Neutrophil (primary cell): ENCODE measurements at regions not wholly inside any gene's neighbourhood (a gene's known extent, or its start where the extent isn't known, plus 50 kb on each side); places are given as distances from the start of the nearest gene placed in this dataset.

ENCODE experiments used
- H3K27ac ChIP-seq: fragments of 200-600 bp; sonication (generic); 2 replicates; pipeline ENCODE4 v1.5.1; 2016; ENCODE audit warnings: mild to moderate bottlenecking, moderate library complexity
- H3K27me3 ChIP-seq: fragments of 200-600 bp; sonication (generic); 2 replicates; pipeline ENCODE4 v1.6.0; 2016; ENCODE audit warnings: mild to moderate bottlenecking
- H3K36me3 ChIP-seq: fragments of 200-600 bp; sonication (generic); 2 replicates; pipeline ENCODE4 v1.5.1; 2017
- H3K4me1 ChIP-seq, 2 experiments: fragments of 200-600 bp in 1 of 2; sonication (generic) in 1 of 2; 1 replicate in 1 of 2; 2 replicates in 1 of 2; pipeline versions ENCODE4 v1.5.1 to v1.6.1; 2013 to 2016; ENCODE audit warnings: low read depth in 1 of 2, low read length in 1 of 2, mild to moderate bottlenecking in 1 of 2, moderate library complexity in 1 of 2; ENCODE audit not compliant: control insufficient read depth in 1 of 2, insufficient read depth in 1 of 2
- H3K4me3 ChIP-seq, 2 experiments: fragments of 200-600 bp in 1 of 2; sonication (generic) in 1 of 2; 1 replicate in 1 of 2; 2 replicates in 1 of 2; pipeline ENCODE4 v1.5.1; 2013 to 2016; ENCODE audit warnings: low read depth in 1 of 2, low read length in 1 of 2, mild to moderate bottlenecking in 1 of 2, moderate library complexity in 1 of 2
- H3K9me3 ChIP-seq: fragments of 200-600 bp; sonication (generic); 2 replicates; pipeline ENCODE4 v1.5.1; 2016
- TF ChIP-seq, protein P1 (sequence below): fragments of 200-600 bp; sonication (generic); IDR thresholded peaks from 2 replicates; pipeline ENCODE4 v1.5.1; 2016; ENCODE audit warnings: antibody characterized with exemption

DNA sequence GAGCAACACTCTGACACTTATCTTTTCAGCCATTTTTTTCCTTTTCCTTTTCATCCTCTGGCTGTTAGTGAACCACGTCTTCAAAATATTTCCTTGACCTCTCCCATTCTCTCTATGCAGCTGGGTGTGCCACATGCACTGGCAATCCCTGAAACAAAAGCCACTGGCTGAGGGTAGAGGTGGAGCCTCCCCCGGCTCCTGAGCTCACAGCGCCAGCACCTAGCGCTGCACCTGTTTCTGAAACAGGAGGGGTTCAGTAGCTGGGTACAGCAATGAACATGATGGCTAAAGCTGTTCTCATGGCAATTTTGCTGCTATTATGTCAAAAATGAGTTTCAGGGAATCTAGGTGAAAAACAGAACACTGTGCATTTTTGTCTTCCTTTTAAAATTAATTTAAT is 314.7 kb upstream of the ATP10A start:
- H3K9me3 ChIP-seq = no peaks in the 10 kb centered on the region
- no peaks in the 10 kb centered on the region for H3K36me3 ChIP-seq
- no peak overlapping the region for H3K4me3 ChIP-seq
- H3K4me1 ChIP-seq = no peaks in the 10 kb centered on the region
- H3K27ac ChIP-seq = no peak overlapping the region
- TF ChIP-seq, protein P1, sequence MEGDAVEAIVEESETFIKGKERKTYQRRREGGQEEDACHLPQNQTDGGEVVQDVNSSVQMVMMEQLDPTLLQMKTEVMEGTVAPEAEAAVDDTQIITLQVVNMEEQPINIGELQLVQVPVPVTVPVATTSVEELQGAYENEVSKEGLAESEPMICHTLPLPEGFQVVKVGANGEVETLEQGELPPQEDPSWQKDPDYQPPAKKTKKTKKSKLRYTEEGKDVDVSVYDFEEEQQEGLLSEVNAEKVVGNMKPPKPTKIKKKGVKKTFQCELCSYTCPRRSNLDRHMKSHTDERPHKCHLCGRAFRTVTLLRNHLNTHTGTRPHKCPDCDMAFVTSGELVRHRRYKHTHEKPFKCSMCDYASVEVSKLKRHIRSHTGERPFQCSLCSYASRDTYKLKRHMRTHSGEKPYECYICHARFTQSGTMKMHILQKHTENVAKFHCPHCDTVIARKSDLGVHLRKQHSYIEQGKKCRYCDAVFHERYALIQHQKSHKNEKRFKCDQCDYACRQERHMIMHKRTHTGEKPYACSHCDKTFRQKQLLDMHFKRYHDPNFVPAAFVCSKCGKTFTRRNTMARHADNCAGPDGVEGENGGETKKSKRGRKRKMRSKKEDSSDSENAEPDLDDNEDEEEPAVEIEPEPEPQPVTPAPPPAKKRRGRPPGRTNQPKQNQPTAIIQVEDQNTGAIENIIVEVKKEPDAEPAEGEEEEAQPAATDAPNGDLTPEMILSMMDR = no peak
- H3K27me3 ChIP-seq = no peaks in the 10 kb centered on the region

DNA sequence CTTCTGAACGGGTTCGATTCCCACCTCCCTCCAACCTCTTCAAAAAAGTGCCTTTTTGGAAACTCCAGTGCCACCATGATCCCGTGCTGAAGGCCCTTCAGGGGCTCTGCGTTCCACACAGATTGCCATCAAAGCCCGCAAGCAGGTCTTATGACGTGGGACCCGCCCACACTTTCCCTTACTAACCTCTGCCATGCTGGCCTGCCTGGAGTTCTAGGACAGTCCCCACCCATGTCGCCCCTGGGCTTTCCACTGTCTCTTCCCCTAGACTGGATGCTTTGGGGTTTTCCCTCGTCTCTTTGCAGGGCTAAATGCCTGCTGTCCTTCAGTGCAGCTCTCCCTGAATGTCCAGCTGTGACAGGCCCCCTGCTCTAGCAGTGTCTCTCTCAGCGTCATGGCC is 313.7 kb upstream of the ATP10A start:
- no peaks in the 10 kb centered on the region for H3K36me3 ChIP-seq
- H3K4me1 ChIP-seq = no peaks in the 10 kb centered on the region
- no peak overlapping the region for H3K4me3 ChIP-seq
- H3K9me3 ChIP-seq = no peaks in the 10 kb centered on the region
- H3K27me3 ChIP-seq = no peaks in the 10 kb centered on the region
- TF ChIP-seq, protein P1 = no peak
- no peak overlapping the region for H3K27ac ChIP-seq

DNA sequence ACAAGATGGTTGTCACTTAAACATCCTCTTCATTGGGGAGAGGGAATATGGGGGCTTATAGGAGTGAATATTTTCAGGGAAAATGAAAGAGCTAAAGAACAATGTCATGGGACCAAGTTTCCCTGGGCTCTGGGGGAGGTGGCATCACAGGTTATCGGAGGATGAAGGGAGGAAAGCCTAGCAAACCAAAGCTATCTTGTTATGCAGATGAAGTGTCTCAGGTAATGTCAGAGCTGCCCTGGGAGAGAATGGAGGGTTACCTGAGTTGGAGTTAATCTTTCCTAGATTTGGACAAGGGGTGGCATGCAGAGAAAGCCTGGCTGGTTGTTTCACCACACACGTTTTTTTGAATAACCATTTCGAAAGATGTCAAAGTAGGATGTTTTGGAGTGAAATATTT is 308.1 kb upstream of the ATP10A start:
- Histone ChIP-seq H3K4me1 (no peaks in the 10 kb centered on the region), H3K4me3 (no peak overlapping the region), H3K36me3 (no peaks in the 10 kb centered on the region), H3K27me3 (no peaks in the 10 kb centered on the region), H3K9me3 (peaks cover 3% of the 10 kb centered on the region), H3K27ac (no peak overlapping the region)
- TF ChIP-seq, protein P1 = no peak

DNA sequence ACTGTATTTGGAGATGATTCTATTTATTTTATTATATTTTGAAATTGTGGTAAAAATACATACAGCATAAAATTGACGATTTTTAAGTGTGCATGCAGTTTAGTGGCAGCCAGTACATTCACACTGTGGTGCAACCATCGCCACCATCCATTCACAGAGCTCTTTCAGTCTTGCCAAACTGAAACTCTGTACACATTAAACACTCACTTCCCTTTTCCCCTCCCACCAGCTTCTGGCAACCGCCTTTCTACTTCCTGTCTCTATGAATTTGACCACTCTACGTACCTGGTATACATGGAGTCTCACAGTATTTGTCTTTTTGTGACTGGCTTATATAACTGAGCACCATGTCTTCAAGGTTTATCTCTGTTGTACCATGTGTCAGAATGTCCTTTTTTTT is 303.3 kb upstream of the ATP10A start:
- Histone ChIP-seq H3K4me3 (no peak overlapping the region), H3K27ac (no peak overlapping the region), H3K36me3 (no peaks in the 10 kb centered on the region), H3K9me3 (peaks cover 4% of the 10 kb centered on the region), H3K27me3 (no peaks in the 10 kb centered on the region), H3K4me1 (no peaks in the 10 kb centered on the region)
- TF ChIP-seq, protein P1 = no peak

DNA sequence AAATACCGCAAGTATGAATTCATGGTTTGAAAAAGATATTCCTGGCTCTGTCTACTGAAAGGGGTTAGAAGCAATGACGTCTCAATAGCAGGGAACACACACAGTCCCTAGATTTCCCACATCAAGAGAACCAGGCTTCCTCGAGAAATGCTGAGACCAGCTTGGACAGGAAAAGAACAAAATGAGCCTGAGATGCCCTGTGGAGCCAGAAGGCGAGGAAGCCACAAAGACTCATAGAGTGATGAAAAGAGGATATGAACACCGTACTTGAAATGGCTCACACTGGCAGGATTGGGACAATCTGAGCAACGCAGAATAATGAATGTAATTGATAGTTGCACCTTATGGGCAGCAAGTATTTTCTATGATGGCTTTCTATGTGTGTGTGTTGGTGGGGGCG is 302.4 kb upstream of the ATP10A start:
- Histone ChIP-seq H3K4me1 (no peaks in the 10 kb centered on the region), H3K9me3 (peaks cover 4% of the 10 kb centered on the region), H3K4me3 (no peak overlapping the region), H3K27me3 (no peaks in the 10 kb centered on the region), H3K36me3 (no peaks in the 10 kb centered on the region), H3K27ac (no peak overlapping the region)
- TF ChIP-seq, protein P1 = no peak

DNA sequence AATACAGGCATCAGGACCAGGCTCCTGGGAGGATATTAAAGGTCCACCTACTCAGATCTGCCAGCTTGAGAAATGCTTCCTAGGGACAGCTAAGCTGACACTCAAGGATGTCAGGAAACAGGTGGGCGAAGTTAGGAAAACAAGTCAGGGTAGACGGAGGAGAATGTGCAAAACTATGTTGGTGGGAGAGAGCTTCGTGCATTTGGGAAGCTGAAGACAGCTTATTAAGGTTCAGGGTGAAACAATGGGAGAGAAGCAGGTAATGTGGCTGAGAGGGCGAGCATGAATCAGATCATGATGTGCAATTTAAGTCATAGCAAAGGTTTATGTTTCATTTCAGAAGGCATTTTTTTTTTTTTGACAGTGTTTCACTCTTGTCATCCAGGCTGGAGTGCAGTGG is 297.2 kb upstream of the ATP10A start:
- no peaks in the 10 kb centered on the region for H3K36me3 ChIP-seq
- no peaks in the 10 kb centered on the region for H3K27me3 ChIP-seq
- no peaks in the 10 kb centered on the region for H3K9me3 ChIP-seq
- no peaks in the 10 kb centered on the region for H3K4me1 ChIP-seq
- TF ChIP-seq, protein P1 = no peak
- no peak overlapping the region for H3K4me3 ChIP-seq
- no peak overlapping the region for H3K27ac ChIP-seq
